Lower leg skin (tissue), 4 donors: ENCODE measurements at regions not wholly inside any gene's neighbourhood (a gene's known extent, or its start where the extent isn't known, plus 50 kb on each side); places are given as distances from the start of the nearest gene placed in this dataset.
"Not testable (repeated sequence)": the region's sequence is repeated elsewhere in the genome, so short reads cannot be mapped to it uniquely, and the experiment has no call there.

ENCODE experiments used
- DNase-seq, 2 donors: peaks; one replicate each; pipeline ENCODE4 v3.0.0-alpha.2; 2019; ENCODE audit warnings: low spot score in 2 of 2
- H3K4me3 ChIP-seq: fragments of 200-600 bp; sonication (generic); 2 replicates; pipeline ENCODE4 v1.5.1; 2017; ENCODE audit warnings: mild to moderate bottlenecking, low read depth; ENCODE audit not compliant: poor library complexity, severe bottlenecking
- CTCF ChIP-seq, 3 donors: fragments of 450-650 bp; IDR thresholded peaks; one replicate each; pipeline ENCODE4 v1.5.1; 2016; ENCODE audit warnings: antibody characterized with exemption in 3 of 3, mild to moderate bottlenecking in 3 of 3, moderate library complexity in 2 of 3
- POLR2A ChIP-seq, 2 donors: fragments of 450-650 bp; IDR thresholded peaks; one replicate each; pipeline ENCODE4 v1.6.1; 2016 to 2017; ENCODE audit warnings: antibody characterized with exemption in 2 of 2, mild to moderate bottlenecking in 1 of 2, moderate library complexity in 1 of 2
- WGBS, 2 donors: methylation state at CpG; one replicate each; pipeline ENCODE4 v1.1.5; 2018; 5-methylcytosine and 5-hydroxymethylcytosine counted together
- intact Hi-C: fragments of 100-400 bp; cut with DNase I; formaldehyde crosslinking; loops from one replicate; pipeline ENCODE4 v1.15.0; 2023; ENCODE audit warnings: low total_unique reads

- TF ChIP-seq CTCF (IDR thresholded peaks at IDR 0.05) (no peak), POLR2A (IDR thresholded peaks at IDR 0.05) (no peak)
- H3K4me3 ChIP-seq: no peak overlapping the region
- intact Hi-C loops: no loop called here
- no peak for DNase-seq
Observed at GRCh38 chr5:30149526-30149925, 1044.0 kb upstream of the CDH6 start.

GRCh38 chr5:30147976-30148375 lies 1045.5 kb upstream of the CDH6 start:
- no peak overlapping the region for H3K4me3 ChIP-seq
- no peak for DNase-seq
- no peak for TF ChIP-seq POLR2A (IDR thresholded peaks at IDR 0.05)
- TF ChIP-seq CTCF (IDR thresholded peaks at IDR 0.05): no peak
- intact Hi-C loops: no loop called here
- 58 to 59% methylated on average over 1 of the region's 1 CpG for WGBS, 2 donors

- intact Hi-C loops, DNase-seq, H3K4me3 ChIP-seq: not testable (repeated sequence)
- WGBS, 2 donors: 68 to 80% methylated on average over 4 of the region's 4 CpGs
Observed at GRCh38 chr5:30144059-30144458, 1049.4 kb upstream of the CDH6 start.

GRCh38 chr5:30142432-30142831 lies 1051.1 kb upstream of the CDH6 start:
- TF ChIP-seq CTCF (IDR thresholded peaks at IDR 0.05) (no peak), POLR2A (IDR thresholded peaks at IDR 0.05) (no peak)

GRCh38 chr5:30121043-30121442 lies 1072.4 kb upstream of the CDH6 start:
- 62 to 68% methylated on average over 3 of the region's 3 CpGs for WGBS, 2 donors
- no peak for DNase-seq
- intact Hi-C loops: no loop called here
- TF ChIP-seq POLR2A (IDR thresholded peaks at IDR 0.05): no peak
- H3K4me3 ChIP-seq: no peak overlapping the region

More at GRCh38 chr5:30142432-30142831, 1051.1 kb upstream of the CDH6 start:
- H3K4me3 ChIP-seq: no peak overlapping the region
- intact Hi-C loops: no loop called here
- WGBS, 2 donors: 67 to 81% methylated on average over 1 to 4 of the region's 4 CpGs
- DNase-seq: no peak

- DNase-seq: no peak
- intact Hi-C loops: no loop called here
- TF ChIP-seq POLR2A (IDR thresholded peaks at IDR 0.05) (no peak), CTCF (IDR thresholded peaks at IDR 0.05) (no peak)
- no peak overlapping the region for H3K4me3 ChIP-seq
Observed at GRCh38 chr5:30117135-30117534, 1076.4 kb upstream of the CDH6 start.

DNA sequence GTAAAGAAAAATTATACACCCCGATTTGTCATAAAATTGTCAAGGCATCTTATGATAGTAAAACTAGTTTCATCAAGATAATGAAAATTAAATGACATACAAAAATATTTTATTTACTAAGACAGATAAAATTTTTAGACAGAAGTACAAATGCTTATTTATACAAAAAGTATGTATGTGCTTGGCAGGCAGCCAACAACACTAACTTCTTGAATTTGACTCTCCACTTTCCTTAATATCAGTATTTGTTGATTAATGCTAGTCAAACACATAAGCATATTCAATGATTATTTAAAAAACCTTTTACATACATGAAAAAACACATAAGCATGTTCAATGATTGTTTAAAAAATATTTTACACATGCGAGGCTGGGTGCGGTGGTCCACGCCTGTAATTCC lies 1079.9 kb upstream of the CDH6 start:
- DNase-seq: no peak
- intact Hi-C loops: no loop called here
- TF ChIP-seq POLR2A (IDR thresholded peaks at IDR 0.05) (no peak), CTCF (IDR thresholded peaks at IDR 0.05) (no peak)
- H3K4me3 ChIP-seq: no peak overlapping the region
- WGBS, 2 donors: 80 to 85% methylated on average over 4 of the region's 4 CpGs
